ENCODE measurements at regions not wholly inside any gene's neighbourhood (a gene's known extent, or its start where the extent isn't known, plus 50 kb on each side); places are given as distances from the start of the nearest gene placed in this dataset.
"Not testable (repeated sequence)": the region's sequence is repeated elsewhere in the genome, so short reads cannot be mapped to it uniquely, and the experiment has no call there.

- DNase-seq (ENCODE audit: low spot score) = no peak
Measured at GRCh38 chr4:151850791-151851213, 90.0 kb upstream of the GATB start.

- not testable (repeated sequence) for DNase-seq (ENCODE audit: low spot score)
Measured at GRCh38 chr4:151845551-151845950, 84.7 kb upstream of the GATB start.

- DNase-seq (ENCODE audit: low spot score) = no peak
Measured at GRCh38 chr4:151842430-151843079, 81.7 kb upstream of the GATB start.

GRCh38 chr4:151841107-151841506 lies 80.3 kb upstream of the GATB start:
- no peak for DNase-seq (ENCODE audit: low spot score)

GRCh38 chr4:151835467-151835866 lies 74.7 kb upstream of the GATB start:
- DNase-seq (ENCODE audit: low spot score) = no peak

DNA sequence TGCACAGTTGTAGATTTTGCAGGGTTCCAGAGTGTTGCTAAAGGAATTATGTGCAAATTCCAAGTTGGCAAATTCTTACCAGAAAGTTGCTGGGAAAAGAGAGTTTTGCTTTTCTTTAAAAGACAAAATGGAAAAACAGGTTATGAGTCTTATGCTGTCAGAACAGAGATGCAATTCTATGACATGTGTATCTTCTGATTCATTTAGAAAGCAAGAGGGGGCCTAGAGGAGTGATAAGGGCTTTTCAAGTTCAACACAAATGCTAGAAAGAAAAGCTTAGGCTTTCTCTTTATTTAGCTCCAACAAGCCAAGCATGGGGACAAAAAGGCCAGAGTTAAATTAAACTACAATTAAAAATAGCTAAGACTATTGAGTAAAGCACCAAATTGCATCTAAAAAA lies 72.4 kb upstream of the GATB start:
- no peak for DNase-seq (ENCODE audit: low spot score)

- no peak for DNase-seq (ENCODE audit: low spot score)
Measured at GRCh38 chr4:151831526-151831925, 70.7 kb upstream of the GATB start.

- DNase-seq (ENCODE audit: low spot score) = no peak
Measured at GRCh38 chr4:151830168-151830567, 69.4 kb upstream of the GATB start.

DNA sequence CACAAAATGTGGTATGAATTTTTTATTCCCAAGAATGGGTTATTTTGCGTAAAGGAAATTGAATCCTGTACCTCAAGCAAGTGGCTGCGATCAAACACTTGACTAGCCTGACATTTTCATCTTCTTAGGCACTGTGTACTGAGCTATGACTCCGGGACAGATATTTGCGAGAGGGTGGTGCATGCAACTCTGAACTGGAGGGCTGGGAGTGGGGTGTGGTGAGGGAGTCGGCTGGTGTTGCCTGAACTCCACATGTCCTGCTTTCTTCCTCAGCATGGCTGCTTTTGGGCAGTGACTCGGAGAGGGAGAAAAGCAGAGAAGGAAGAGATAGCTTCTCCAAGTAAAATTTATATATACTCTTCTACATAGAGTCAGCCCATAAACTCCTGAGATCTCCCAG lies 68.5 kb upstream of the GATB start:
- DNase-seq (ENCODE audit: low spot score) = no peak

GRCh38 chr4:151824656-151825055 lies 63.8 kb upstream of the GATB start:
- DNase-seq (ENCODE audit: low spot score) = no peak

- no peak for DNase-seq (ENCODE audit: low spot score)
Measured at GRCh38 chr4:151822331-151822730, 61.5 kb upstream of the GATB start.

DNA sequence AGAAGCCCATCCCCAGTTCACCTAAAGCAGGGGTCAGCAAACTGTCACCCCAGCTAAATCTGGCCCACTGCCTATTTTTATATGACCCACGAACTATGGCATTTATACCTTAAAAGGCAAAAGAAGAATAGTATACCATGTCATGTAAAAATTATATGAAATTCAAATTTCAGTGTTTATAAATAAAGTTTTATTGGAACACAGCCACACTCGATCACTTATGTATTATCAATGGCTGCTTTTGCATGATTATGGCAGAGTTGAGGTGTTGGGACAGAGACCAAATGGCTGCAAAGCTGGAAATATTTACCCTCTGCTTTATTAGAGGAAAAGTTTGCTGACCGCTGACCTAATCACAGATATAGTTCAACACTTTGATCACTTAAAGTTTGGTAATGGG lies 59.2 kb upstream of the GATB start:
- no peak for DNase-seq (ENCODE audit: low spot score)

- DNase-seq (ENCODE audit: low spot score) = no peak
Measured at GRCh38 chr4:151811403-151811802, 50.6 kb upstream of the GATB start.
